ENCODE measurements at regions not wholly inside any gene's neighbourhood (a gene's known extent, or its start where the extent isn't known, plus 50 kb on each side); places are given as distances from the start of the nearest gene placed in this dataset.

- H3K9me3 Mint-ChIP-seq (ENCODE audit: low read depth), result peaks cover 3% of the 10 kb centered on the region
- no peak for TF ChIP-seq CTCF (IDR thresholded peaks at IDR 0.05)
- H3K36me3 Mint-ChIP-seq (ENCODE audit: low read depth), result no peaks in the 10 kb centered on the region
- H3K4me1 Mint-ChIP-seq (ENCODE audit: low read depth), result no peaks in the 10 kb centered on the region
- no peak overlapping the region for H3K27ac Mint-ChIP-seq (ENCODE audit: unreplicated experiment)
- H3K27me3 Mint-ChIP-seq (ENCODE audit: low read depth), result no peaks in the 10 kb centered on the region
- no peak overlapping the region for H3K4me3 Mint-ChIP-seq (ENCODE audit: unreplicated experiment)
- DNase-seq (ENCODE audit: low spot score), result no peak
These were observed 555.9 kb downstream of the DIAPH3 start for GRCh38 chr13:59607780-59608233.

DNA sequence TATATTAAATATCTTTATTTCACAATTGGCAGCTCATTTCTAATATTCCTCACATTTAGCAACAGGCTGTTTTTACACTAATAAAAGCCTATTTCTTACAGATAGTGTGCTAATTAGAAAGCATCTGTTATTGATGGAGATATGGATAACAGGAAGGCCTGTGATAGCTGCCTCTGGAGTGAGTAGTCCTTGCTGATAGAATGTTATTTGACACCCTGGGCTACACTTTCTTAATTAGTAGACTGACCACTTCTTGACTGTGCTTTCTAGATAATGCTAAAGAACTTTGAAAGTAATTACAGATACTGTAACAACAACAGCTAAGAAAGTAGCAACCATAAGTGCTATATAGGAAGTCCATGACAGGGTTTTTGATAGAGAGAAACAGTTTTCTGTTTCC lies 554.3 kb downstream of the DIAPH3 start:
- H3K27me3 Mint-ChIP-seq (ENCODE audit: low read depth), result no peaks in the 10 kb centered on the region
- H3K9me3 Mint-ChIP-seq (ENCODE audit: low read depth), result peaks cover 3% of the 10 kb centered on the region
- no peak for TF ChIP-seq CTCF (IDR thresholded peaks at IDR 0.05)
- H3K36me3 Mint-ChIP-seq (ENCODE audit: low read depth), result no peaks in the 10 kb centered on the region
- no peak overlapping the region for H3K27ac Mint-ChIP-seq (ENCODE audit: unreplicated experiment)
- no peak for DNase-seq (ENCODE audit: low spot score)
- no peaks in the 10 kb centered on the region for H3K4me1 Mint-ChIP-seq (ENCODE audit: low read depth)
- no peak overlapping the region for H3K4me3 Mint-ChIP-seq (ENCODE audit: unreplicated experiment)
